HG03469 (cell line): ENCODE measurements at regions not wholly inside any gene's neighbourhood (a gene's known extent, or its start where the extent isn't known, plus 50 kb on each side); places are given as distances from the start of the nearest gene placed in this dataset.

ENCODE experiments used
- ATAC-seq: cut with Tn5 transposase; IDR thresholded peaks from one replicate; pipeline ENCODE4 v1.9.1; 2021; ENCODE audit warnings: mild to moderate bottlenecking, moderate library complexity, moderate number of reproducible peaks; ENCODE audit not compliant: unreplicated experiment

DNA sequence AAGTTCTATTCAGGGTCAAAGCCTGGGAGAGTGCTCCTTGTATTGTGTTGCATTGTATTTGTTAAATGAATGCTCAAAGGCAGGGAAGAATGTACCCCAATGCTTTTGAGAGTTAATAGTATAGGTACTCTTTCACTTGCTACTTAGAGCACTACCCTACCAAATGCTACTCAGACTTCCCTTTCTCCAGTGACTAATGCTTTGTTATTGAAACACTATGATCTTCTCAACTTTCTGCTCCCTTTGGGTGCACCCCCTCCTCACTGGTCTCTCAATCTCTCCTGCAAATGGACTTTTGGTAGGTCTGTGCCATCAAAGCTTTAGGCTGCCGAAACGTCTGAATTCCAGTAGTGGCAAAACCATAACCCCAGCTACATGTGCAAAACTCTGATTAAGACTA is 177.7 kb upstream of the AHR start:
- no peak for ATAC-seq

DNA sequence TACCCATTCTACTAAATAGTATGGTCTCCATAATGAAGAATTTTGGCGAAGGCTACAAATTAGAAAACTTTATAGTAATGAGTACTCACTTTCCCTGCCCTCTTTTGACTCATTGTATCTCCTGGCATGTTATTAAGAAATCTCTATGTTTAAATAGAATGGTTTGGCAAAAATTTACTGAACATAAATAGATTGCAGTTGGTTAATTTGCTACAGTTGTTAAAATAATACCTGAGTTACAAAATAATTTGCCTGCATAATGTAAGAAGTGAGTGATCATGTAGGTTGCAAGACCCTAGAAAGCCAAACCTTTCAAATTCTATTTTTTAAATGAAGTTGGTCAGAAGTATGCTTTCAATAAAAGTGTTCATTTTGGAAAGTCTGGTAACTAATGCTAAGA is 176.8 kb upstream of the AHR start:
- ATAC-seq: no peak

DNA sequence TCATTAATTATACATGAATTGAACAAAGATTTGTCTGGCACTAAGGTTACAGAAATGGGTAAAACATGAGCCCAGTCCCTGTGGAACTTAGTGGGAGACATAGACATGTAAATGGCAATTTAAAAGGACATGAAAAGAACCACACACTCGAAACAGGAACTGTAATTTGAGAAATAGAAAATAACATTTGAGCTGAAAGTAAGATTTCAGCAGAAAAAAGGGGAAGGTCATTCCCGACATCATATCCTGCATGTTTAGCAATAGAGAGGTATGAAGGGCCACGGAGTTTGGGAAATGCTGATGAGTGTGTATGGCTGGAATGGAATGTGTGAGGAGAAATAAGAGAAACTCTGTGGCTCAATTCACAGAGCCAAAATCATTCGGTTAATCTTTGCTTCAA is 175.4 kb upstream of the AHR start:
- no peak for ATAC-seq

DNA sequence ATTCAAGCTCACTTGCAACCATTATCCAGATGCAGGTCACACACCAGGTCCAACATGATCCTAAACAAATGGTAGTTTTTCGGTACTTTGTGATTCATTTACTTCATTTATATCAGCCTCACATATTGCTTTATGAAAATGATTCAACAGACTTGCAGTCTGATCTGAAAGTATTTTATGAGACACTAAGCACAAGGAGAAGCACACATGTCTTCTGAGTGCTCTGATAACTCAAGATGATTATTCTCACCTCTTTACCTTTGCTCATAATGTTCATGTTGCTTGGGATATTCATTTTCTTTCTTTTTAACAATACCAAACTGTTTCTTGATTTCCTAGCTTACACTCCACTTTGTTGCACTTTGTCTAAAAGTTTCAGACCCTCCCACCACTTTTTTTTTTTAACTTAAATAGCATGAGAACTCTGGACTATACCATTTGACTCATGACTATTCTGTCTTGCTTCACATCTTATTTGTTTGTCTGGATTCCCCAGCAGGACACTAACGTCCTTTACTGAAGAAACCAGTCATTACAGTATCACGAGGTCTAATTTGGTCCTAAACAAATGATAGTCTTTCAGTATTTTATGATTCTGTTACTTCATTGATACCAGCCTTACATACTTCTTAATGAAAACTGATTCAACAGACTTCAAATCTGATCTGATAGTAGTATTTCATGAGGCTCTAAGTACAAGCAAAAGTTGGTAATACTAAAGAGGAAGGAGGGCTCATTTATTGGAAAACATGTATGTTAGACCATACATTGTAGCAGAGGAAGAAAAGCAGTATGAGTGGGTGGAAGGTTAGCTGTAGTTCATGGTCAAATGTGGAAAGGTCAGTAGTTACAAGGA is 171.8 kb upstream of the AHR start:
- ATAC-seq: peak; percentile 73

DNA sequence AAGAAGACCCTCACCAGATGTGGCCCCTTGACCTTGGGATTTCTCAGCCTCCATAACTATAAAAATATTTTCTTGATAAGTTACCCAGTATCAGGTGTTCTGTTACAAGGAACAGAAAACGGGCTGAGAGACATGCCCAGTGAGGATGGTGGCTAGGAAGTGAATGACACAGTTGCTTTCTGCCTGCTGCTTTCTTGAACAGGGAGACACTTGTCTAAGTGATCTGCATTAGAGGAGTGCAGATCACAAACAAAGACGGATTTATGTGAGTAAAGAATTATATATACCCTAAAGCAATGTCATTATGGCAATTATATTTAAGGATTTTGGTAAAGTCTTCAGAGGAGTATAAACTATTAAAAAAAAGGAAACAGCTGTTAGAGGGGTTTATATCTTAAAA is 169.2 kb upstream of the AHR start:
- no peak for ATAC-seq

DNA sequence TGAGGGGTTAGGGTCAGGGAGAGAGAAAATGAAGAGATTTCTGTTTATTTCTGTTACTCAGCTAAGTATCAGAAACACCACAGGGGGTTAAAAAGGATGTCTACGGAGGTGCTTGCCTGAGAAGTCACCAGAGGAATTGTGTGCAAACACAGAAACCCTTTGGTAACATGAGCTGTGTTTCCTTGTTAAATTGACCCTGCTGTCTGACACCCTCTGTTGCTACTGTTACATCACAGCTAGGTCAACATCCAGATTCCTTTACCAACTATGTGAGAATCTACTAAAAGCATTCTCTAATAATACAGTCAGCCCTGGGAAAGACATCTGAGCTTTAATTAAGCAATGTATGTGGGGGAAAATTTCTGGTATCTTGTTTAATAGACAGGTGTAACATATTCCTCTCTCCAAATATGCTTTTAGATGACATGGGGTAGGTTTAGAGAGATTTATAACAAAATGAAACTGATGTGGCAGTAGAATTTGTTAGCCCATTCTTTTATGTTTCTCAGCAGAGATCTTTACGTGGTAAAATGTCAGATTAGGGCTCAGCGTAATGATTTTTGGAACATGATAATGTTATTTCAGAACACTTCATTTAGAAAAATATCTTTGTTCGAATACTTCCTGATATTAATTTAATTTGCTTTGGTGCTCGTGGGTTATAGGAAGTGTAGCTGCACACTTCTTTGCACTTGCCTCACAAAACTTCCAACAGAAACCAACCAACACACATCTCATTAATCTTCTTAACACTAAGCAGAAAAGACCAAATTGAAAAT is 168.0 kb upstream of the AHR start:
- no peak for ATAC-seq

DNA sequence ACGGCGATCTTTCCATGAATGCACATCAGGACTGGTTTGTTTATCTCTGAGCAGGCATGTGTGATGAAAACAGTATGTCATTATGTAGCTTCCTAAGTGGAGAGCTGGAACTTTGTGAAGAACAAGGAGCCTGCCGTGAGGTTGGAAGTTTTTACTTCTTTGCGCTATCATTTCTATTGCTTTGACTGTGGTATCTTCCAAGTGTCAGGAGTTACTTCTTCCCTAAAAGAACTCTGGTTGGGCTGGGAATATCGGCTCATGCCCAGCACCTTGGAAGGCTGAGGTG is 167.4 kb upstream of the AHR start:
- no peak for ATAC-seq

DNA sequence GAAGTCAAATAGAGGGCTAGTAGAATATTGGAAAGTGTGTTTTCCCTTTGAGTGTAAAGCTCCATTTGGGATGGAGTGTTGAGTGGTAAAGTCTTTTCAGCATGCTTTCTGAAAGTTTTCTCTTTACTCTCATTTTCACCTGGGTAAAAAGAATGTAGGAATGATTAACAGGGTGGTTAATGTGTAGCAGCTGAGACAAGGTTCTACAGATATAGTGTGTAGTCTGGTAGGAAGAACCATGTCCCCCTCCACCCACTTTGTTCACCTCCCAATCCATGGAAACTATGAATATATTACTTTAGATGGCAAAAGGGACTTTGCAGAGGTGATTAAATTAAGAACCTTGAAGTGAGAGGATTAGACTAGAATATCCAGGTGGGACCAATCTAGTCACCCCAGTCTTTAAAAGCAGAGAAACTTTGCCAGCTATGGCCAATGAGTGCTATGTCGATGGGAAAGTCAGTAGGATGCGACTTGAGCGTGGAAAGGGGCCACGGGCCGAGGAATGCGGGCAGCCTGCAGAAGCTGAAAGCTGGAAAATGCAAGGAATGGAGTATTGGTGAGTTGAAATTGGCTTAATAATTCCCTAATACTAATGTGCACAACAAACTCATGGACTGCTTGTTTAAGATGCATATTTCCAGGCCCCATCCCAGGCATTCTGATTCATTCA is 166.3 kb upstream of the AHR start:
- no peak for ATAC-seq

DNA sequence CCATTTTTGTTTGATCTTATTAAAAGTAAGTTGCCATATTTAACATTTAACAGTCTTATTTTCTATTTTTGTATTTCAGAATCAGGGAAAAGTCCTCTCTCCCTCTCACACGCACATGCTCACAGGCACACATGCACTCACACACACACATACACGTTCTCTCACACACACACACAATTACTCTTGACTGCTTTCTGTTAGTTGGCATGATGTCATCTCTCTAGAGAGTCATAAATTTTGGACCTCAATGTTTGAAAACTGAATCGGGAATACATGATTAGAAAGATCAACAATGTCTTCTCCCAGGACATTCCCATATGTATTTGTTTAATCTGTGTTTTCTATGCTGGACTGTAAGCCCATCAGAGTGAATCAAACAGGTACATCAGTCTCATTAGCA is 165.7 kb upstream of the AHR start:
- ATAC-seq: no peak

DNA sequence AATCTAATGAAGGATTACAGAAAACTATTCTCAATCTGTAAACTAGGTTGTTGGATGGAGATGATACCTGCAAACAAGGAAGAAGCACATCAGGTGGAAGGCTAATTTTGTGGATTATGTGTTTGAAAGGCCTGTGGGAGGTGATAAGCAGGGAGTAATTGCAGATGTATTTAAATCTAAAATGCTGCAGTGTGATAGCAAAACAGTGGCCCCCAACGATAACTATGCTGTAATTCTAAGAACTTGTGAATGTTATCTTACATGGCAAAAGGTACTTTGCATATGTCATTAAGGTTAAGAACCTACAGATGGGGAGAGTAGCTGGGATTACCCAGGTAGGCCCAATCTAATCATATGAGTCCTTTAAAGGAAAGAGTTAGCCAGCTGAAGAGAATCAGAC is 164.5 kb upstream of the AHR start:
- ATAC-seq: no peak

DNA sequence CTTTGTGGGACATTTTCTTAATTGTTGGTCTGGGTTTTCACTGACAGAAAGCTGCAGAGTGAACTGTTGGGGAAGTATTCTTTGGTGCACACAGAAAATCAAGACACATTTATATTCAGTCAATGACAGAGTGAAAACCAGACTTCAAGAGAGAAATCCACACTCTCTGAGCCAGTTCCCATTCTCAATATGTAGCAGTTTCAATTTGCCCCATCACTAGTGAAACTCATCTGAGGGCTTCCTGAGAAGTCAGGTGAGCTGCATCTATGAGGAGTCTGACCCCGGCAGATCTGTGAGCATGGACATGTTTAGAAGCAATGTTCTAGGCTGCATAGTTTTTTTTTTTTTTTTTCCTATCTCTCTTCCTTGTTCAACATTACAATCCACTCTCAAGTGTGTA is 163.7 kb upstream of the AHR start:
- peak; percentile 91 for ATAC-seq

DNA sequence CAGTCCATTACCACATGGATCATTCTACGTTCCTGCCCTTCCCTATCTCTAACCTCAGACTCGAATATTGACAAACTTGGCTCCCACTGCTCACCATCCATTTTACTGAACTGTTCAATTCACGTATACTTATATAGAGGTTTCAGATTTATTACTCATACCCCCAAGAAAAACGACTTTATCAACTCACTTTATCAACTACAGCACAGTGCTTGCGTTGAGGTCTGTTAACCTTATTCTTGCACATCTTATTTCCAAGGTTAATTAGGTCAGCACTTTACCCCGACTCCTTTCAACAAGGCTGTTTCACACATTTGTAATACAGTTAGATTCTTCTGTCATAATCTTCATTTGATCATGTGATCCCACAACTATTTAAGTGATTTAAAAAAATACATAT is 162.3 kb upstream of the AHR start:
- no peak for ATAC-seq

DNA sequence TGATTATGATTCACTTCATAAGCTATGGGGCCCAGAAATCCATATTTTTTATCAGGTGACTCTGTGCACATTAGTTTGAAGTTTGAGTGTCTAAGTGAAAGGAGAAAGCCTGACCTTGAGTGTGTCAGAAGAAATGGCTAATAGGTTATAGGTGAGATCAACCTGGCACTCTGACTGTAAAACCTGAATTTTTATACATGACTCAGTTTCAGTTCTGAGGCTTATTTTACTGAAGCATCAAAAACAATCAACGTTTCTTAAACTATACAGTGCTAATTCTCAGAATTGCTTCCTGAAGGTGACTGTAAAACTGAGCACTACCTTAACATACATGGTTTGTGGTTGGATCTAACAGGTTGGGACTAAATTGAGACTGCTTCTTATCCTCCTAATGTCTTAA is 159.4 kb upstream of the AHR start:
- ATAC-seq: no peak

DNA sequence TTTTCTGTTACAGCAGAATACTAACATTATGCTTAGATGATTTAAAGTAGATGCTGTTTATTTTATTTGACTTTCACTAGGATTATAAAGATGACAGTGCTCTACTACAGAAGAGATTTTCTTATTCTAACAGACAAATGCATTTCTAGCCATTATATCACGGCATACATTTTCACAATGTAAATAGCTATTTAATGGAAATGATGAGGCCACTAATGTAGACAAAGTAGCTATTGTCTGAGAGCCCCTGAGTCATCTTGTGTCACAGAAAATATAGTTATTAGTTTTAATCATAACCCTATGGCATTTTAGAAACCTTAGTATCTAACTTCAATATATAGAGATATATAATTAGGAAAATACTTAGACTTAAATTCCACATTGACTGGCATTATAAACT is 158.0 kb upstream of the AHR start:
- no peak for ATAC-seq

DNA sequence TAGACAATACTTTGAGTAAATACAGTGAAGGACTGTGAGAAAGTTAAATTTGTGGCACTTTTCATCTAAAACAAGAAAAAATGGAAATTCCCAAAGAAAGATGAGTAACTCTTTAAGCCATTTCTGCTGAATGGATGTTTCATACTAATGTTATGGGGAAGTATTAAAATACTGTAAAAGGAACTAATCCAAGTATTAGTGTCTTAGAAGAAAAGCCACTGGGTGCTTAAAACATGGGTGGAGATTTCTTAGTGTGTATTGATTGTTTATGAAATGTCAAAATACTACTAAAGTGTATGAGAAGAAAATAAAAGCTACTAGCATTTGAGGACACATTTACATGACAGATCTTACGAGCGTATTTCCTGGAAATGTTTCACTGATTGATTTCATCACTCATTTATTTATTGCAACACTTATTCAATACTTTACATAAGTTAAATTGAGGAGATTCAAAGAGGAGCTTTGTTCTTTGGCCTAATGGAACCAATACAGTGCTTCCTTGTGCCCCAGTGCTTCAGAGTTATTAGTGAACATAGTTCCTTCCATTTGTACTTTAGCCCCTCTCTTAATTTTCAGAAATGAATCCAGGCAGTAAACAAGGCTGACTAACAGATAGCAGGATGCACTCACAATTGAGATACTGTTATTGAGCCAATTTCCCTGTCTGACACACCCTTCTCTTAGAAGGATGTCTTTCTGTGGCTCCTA is 155.5 kb upstream of the AHR start:
- no peak for ATAC-seq

DNA sequence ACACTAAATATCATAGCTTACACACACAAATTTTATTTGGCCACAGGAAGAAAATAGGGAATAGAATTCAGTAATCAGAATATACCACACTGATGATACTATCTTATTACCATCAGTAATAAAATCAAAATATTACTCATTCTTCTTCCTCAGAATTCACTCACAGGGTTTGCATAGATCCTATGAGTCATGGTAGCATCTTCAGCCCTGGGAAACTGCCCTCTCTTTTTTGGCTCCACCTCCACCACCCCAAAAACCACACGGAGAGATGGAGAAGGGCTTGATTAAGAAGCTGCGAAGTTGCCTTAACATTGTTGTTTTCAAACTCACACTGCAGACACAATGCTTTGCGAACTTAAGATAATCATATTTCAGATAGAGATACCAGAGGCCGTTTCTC is 154.1 kb upstream of the AHR start:
- ATAC-seq: no peak

DNA sequence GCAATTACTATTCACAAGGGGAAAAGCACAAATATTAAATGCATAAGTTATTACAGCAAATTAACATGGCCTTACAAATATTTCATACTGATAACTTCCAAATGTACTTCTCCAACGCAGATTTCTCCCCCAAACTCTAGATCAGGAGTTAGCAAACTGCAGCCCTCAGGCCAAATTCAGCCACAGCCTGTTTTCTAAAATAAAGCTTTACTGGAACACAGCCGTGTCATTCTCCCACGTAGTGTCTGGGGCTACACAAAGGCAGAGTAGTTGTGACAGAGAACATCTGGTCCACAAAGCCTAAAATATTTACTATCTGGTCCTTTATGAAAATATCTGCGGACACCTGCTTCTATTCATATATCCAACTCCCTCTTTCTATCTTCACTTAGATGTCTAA is 151.8 kb upstream of the AHR start:
- ATAC-seq: no peak

DNA sequence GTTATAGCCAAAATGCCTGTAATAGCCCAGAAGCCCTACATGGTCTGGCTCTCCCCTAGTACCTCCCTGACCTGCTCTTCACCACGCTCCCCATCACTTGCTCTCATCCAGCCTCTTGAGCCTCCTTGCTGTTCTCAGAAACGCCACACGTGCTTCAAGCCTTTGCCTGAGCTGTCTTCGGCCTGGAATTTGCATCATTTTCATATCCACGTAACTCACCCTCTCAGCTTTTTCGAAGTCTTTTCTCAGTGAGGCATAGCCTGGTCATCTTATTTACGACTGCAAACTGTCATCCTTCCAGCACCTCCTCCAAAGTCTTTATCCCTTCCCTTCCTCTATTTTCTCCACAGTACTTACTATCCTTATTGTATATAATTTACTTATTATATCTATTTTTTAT is 151.0 kb upstream of the AHR start:
- ATAC-seq: no peak

DNA sequence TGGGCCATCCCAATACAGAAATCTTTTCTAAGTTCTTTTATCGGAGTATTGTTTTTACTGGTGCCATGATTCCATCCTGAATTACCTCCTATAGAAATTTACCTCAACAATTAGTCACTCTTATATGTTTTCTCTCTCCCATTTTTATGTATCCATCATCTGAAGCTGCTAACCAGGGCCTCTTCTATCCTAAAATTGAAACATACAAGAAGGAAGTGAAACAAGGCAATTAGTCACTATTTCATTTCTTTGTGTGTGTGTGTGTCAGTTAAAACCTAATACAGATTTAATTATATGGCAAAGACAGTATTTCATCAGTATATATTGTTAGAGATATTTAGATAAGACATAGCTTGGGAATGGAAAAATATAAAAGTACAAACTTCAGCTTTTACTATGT is 148.4 kb upstream of the AHR start:
- ATAC-seq: peak; percentile 58

DNA sequence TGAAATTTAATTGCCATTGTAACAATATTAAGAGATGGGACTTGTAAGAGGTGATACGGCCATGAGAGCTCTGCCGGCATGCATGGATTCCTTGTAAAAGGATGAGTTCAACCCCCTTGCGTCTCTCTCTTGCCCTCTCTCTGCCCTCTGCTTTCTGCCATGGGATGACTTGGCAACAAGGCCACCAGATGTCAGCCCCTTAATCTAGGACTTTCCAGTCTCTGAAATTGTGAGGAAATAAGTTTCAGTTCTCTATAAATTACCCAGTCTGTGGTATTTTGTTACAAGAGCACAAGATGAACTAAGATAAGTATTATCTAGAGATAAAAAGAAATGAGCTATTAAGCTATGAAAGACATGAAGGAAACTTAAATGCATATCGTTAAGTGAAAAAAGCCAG is 145.7 kb upstream of the AHR start:
- ATAC-seq: peak; percentile 35

DNA sequence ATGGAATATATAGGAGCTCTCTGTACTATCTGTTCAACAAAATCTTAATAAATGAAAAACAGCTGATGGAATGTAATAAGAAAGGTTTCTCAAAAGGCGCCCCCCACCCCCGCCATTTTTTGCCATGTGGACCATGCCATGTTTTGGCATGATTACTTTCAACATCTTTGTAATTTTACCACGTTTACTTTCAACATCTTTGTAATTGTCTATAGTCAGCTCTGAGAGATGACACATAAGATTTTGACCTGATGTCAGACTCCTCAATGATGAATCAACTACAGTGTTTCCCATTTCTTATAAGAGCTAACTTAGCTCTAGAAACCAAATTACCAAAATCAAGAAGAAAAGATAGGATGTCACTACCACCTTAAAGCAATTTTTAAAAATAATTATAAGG is 144.9 kb upstream of the AHR start:
- no peak for ATAC-seq
